Endothelial cell of hepatic sinusoid (primary cell): ENCODE measurements at regions not wholly inside any gene's neighbourhood (a gene's known extent, or its start where the extent isn't known, plus 50 kb on each side); places are given as distances from the start of the nearest gene placed in this dataset.
"Not testable (repeated sequence)": the region's sequence is repeated elsewhere in the genome, so short reads cannot be mapped to it uniquely, and the experiment has no call there.

ENCODE experiments used
- in situ Hi-C: cut with HindIII; loops from 2 replicates; pipeline ENCODE4 v1.10.0; 2017; ENCODE audit warnings: low sequenced_read_pairs

DNA sequence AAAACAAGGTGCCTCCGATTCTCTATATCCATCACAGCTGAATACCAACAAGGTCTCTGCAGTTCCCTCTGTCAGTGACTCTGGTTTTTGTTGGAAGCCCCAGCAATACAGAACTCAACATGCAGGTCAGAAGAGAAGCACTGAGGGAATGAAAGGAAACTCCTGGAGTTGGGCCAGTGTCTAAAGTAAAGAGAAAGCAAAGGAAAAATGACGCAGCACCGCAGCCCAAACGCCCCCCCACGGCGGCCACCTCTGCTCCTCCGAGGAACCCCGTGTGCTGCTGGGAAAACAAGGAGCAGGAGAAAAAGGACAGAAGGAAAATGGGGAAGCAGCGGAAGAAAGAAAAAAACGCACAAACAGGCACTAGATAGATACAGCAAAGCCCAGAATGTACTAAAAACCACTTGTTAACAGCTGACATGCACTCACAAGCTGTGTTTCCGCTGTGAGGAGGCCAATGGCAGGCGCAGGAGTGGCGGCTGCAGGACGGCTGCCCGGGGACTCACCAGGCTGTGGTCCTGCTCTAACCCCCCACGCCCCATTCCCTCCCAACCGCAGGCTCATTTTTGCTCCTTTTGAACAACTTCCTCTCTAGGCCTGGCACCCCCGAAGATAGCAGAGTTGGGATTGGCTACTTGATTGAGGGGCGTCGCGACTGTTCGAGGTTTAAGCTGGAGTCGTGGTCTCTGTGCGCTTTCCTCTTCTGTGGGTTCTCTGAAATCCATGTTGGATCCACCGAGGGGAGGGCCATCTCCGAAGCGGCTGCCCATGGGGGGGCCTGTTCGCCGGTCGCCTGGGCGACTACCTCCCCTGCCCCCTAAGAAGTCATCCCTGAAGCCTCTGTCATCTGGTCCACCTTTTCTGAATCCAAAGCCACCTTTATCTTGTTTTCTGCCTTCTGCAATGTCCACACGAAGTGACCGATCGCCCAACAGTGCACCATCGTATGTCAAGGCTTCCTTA is 204.8 kb downstream of the HIBADH start:
- in situ Hi-C loops = not testable (repeated sequence)

DNA sequence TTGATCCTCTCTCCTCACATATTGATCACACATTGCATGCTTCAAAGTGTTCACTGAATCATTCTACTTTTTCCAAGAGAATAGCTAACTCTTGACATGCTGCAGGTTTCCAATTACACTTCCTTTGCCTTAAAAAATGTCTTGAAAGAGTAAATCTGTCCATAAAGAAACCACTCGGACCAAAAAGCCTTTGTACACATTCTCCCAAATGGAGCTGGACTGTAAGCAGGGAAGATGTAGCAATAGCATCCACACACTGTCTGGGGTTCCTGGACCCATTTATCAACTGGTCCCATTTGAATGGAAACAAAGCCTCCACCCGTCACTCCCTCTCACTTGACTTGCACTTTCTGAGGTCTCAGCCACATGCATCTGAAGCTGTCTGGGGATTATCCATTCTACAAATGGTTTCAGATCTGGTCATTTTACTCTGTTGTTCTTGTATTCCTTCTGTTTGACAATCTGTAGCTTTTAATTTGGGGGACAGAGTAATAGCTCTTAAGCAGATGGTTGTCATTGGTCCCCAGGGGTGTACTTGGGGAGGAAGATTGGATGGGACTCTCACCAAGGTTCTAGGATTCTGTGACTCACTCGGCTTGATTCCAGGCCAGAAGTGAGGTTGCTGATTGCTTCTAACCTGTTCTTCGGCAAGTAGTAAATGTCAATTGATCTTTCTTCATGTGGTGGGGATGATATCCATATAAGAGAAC is 203.5 kb downstream of the HIBADH start:
- in situ Hi-C loops = no loop called here

DNA sequence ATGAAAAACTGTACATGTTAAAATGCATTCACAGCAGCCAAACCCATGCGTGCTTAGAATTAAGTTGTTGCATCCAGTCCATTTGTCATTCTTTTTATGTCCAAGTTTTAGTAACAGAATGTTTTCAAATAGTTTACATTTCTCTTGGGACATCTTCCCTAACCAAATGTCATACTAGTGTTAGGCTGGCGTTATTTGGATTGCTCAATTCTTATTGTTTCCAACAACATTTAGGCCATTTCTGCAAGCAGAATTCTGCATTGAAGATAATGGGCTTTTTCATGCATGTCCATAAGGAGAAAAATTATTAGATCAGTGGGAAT is 203.0 kb downstream of the HIBADH start:
- in situ Hi-C loops = no loop called here

DNA sequence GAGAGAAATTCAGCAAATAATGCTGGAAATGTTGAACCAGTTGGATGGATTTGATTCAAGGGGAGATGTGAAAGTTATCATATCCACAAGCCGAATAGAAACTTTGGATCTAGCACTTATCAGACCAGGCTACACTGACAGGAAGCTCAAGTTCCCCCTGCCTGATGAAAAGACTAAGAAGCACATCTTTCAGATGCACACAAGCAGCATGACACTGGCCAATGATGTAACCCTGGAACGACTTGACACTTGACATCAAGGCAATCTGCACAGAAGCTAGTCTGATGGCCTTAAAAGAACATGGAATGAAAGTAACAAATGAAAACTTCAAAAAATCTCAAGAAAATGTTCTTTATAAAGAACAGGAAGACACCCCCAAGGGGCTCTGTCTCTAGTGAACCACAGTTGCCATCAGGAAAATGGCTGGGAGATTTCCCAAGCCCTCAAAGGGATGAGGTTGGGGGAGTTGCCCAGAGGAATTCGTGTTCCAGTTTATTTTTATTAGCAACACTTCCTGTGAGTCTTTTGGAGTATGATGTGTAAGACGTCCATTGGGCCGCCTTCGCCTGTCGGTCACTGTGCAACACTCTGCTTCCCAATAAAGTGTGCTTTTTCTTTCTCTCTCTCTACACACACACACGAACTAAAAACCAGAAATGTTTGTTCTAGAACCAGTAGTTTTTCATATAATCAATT is 200.0 kb downstream of the HIBADH start:
- in situ Hi-C loops = no loop called here

DNA sequence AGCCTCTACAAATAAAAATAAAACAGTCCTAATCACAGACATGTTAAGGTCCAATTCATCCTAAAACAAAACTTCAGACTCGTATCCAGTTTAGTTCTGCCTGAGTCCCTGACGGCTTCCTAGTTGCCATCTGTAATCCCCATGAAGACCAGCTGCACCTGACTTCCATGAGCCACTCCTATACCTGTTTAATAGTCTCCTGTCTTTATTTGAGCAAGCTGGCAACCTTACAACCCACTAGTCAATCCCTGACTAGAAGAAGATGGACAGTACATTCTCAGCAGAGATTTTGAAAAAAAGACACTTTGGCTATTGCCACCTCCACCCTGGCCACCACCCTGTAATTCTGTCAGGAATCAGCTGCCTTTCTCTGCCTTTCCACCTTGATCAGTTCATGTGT is 197.7 kb downstream of the HIBADH start:
- in situ Hi-C loops = no loop called here

DNA sequence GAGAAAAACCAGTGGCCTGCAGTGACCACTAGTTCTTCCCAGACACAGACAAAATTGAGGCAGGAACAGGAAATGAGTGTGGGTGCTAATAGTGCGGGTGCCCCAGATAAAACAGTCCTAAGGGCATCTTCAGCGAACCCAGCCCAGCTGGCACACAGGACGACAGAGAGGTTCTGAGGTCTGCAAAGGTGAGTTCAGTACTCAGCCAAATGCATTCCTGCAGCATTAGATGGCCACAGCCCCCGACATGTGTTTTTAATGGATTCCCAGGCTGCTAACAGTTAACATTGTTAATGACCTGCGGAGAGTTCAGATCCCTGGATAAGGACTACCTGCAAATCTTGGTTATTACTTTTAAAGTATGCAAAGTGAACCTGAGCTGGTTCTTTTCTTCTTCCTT is 196.0 kb downstream of the HIBADH start:
- in situ Hi-C loops = no loop called here

DNA sequence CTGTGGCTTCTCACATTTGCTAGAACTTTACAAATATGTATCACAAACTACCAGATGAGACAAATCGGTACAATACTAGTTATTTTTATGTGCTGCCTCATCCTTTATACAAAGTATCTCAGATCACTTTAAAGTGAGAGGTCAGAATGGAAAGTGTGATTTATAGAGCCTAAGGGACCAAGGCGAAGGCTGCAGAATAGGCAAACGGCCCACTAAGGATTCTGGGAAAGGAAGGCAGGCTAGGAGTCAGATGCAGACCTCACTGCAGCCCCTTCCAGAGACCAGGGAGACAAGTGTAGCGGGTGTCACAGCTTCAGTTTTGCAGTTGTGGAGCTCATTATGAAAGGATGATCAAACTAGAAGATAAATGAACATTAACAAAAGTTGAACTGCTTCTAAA is 190.6 kb downstream of the HIBADH start:
- in situ Hi-C loops = no loop called here
